C4-2B (cell line): ENCODE measurements at regions not wholly inside any gene's neighbourhood (a gene's known extent, or its start where the extent isn't known, plus 50 kb on each side); places are given as distances from the start of the nearest gene placed in this dataset.

Experiments used
- H3K27ac ChIP-seq: fragments of 450-650 bp; 2 replicates; pipeline ENCODE4 v1.5.1; 2017
- CTCF ChIP-seq: fragments of 450-650 bp; conservative IDR thresholded peaks from 2 replicates; pipeline ENCODE4 v1.5.1; 2017; ENCODE audit warnings: mild to moderate bottlenecking
- ZFX ChIP-seq: fragments of 450-650 bp; IDR thresholded peaks from 2 replicates; pipeline ENCODE4 v1.6.1; 2017

GRCh38 chr5:155987265-155987810, 339.6 kb upstream of the SGCD start:
- TF ChIP-seq CTCF: no peak
- TF ChIP-seq ZFX: no peak
- H3K27ac ChIP-seq: no peak overlapping the region

GRCh38 chr5:155989879-155990278, 337.1 kb upstream of the SGCD start:
- TF ChIP-seq CTCF (no peak), ZFX (no peak)
- H3K27ac ChIP-seq: no peak overlapping the region

- no peak for TF ChIP-seq ZFX
- no peak for TF ChIP-seq CTCF
- H3K27ac ChIP-seq: no peak overlapping the region
Measured at GRCh38 chr5:155996123-155996522, 330.8 kb upstream of the SGCD start.

DNA sequence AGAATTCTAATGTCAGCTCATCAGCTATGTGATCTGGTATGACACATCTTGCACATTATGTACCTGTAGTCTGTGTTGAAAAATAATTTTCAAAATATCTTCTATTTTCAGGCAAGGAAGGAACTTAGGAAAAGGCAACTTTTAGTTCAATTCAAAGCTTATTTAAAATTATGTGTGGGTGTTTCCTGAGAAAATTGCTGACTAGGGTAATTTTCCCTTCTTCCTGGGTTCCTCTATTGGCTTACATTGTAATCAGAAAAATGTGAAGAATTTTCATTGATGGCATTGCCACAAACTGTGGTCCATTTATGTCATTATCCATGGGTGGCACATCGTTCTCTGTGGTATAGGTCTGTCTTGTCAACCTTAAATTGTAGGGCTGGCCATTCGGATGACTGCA, 328.7 kb upstream of the SGCD start:
- TF ChIP-seq CTCF (no peak), ZFX (no peak)
- no peak overlapping the region for H3K27ac ChIP-seq

GRCh38 chr5:156000115-156000514, 326.8 kb upstream of the SGCD start:
- TF ChIP-seq ZFX: no peak
- TF ChIP-seq CTCF: no peak
- no peak overlapping the region for H3K27ac ChIP-seq

DNA sequence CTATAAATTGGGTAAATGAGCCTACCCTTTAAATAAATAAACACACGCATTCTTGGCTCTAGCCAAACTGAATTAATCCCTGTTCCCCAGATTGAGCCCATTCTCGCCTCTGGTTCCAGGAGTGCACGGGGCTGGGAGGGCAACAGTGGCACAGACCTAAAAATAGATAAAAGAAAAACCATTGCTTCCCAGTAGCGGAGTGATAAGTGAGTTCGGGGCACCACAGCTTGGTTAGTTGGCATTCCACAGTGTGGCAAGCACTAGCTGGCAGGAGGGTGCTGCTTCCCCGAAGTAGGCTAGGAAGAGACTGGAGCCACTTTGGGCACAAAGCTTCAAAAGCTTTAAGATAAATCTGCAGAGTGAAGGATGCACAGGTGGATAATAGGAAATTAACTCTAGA, 322.2 kb upstream of the SGCD start:
- TF ChIP-seq CTCF: no peak
- no peak for TF ChIP-seq ZFX
- no peak overlapping the region for H3K27ac ChIP-seq

- no peak overlapping the region for H3K27ac ChIP-seq
- TF ChIP-seq ZFX: no peak
- TF ChIP-seq CTCF: no peak
Measured at GRCh38 chr5:156006026-156006647, 320.8 kb upstream of the SGCD start.
